Liver (tissue), 8 donors: ENCODE measurements at regions not wholly inside any gene's neighbourhood (a gene's known extent, or its start where the extent isn't known, plus 50 kb on each side); places are given as distances from the start of the nearest gene placed in this dataset.

ENCODE experiments used
- DNase-seq: peaks from one replicate; pipeline ENCODE4 v3.0.0-alpha.2; 2017; ENCODE audit warnings: low spot score
- H3K27ac ChIP-seq, 2 donors: one replicate each; pipeline ENCODE4 v1.7.0; 2013; ENCODE audit warnings: inconsistent platforms in 2 of 2, low read length in 2 of 2, control low read depth in 1 of 2, low read depth in 1 of 2, mild to moderate bottlenecking in 1 of 2
- H3K27me3 ChIP-seq, 4 donors: one replicate each; pipeline versions ENCODE4 v1.6.1 to v1.7.0; 2013; ENCODE audit warnings: low read length in 3 of 4, inconsistent platforms in 1 of 4, mild to moderate bottlenecking in 1 of 4, moderate library complexity in 1 of 4; ENCODE audit not compliant: control insufficient read depth in 4 of 4, insufficient read depth in 4 of 4
- H3K36me3 ChIP-seq, 4 donors: one replicate each; pipeline versions ENCODE4 v1.6.1 to v1.7.0; 2013; ENCODE audit warnings: low read length in 3 of 4, mild to moderate bottlenecking in 3 of 4, low read depth in 1 of 4, moderate library complexity in 1 of 4; ENCODE audit not compliant: control insufficient read depth in 4 of 4, insufficient read depth in 3 of 4
- H3K4me1 ChIP-seq, 4 donors: one replicate each; pipeline versions ENCODE4 v1.6.1 to v1.7.0; 2013; ENCODE audit warnings: low read length in 3 of 4, mild to moderate bottlenecking in 3 of 4, moderate library complexity in 1 of 4; ENCODE audit not compliant: control insufficient read depth in 4 of 4, insufficient read depth in 4 of 4
- H3K4me3 ChIP-seq, 3 donors: one replicate each; pipeline versions ENCODE4 v1.6.1 to v1.7.0; 2013; ENCODE audit warnings: low read length in 3 of 3, control low read depth in 1 of 3, low read depth in 1 of 3, mild to moderate bottlenecking in 1 of 3
- H3K9ac ChIP-seq, 2 donors: one replicate each; pipeline ENCODE4 v1.7.0; 2013; ENCODE audit warnings: low read length in 2 of 2, mild to moderate bottlenecking in 2 of 2, moderate library complexity in 2 of 2, control low read depth in 1 of 2, low read depth in 1 of 2
- H3K9me3 ChIP-seq, 4 donors: one replicate each; pipeline versions ENCODE4 v1.6.1 to v1.7.0; 2013; ENCODE audit warnings: low read length in 3 of 4; ENCODE audit not compliant: control insufficient read depth in 4 of 4
- ATF3 ChIP-seq: IDR thresholded peaks from 2 replicates; pipeline ENCODE4 v1.6.1; 2016; ENCODE audit warnings: antibody characterized with exemption
- CTCF ChIP-seq: fragments of 150-350 bp; IDR thresholded peaks from 2 replicates; pipeline ENCODE4 v1.5.1; 2017; ENCODE audit warnings: improper control_type of control experiment, low read depth, low read length; ENCODE audit not compliant: missing input control
- EGR1 ChIP-seq, 2 donors: IDR thresholded peaks; 2 replicates each; pipeline ENCODE4 v1.6.1; 2016 to 2018; ENCODE audit warnings: antibody characterized with exemption in 2 of 2, low read depth in 2 of 2
- FOXA1 ChIP-seq: IDR thresholded peaks from 2 replicates; pipeline ENCODE4 v1.6.1; 2016; ENCODE audit warnings: antibody characterized with exemption
- FOXA2 ChIP-seq: IDR thresholded peaks from 2 replicates; pipeline ENCODE4 v1.6.1; 2016; ENCODE audit warnings: antibody characterized with exemption
- GABPA ChIP-seq, 2 donors: IDR thresholded peaks in 1 of 2; conservative IDR thresholded peaks in 1 of 2; 2 replicates each; pipeline ENCODE4 v1.6.1; 2016; ENCODE audit warnings: antibody characterized with exemption in 2 of 2, mild to moderate bottlenecking in 1 of 2, moderate library complexity in 1 of 2
- HNF4A ChIP-seq, 2 donors: conservative IDR thresholded peaks; 2 replicates each; pipeline ENCODE4 v1.6.1; 2016; ENCODE audit warnings: antibody characterized with exemption in 2 of 2, mild to moderate bottlenecking in 2 of 2
- HNF4G ChIP-seq: IDR thresholded peaks from 2 replicates; pipeline ENCODE4 v1.6.1; 2016; ENCODE audit warnings: antibody characterized with exemption
- JUND ChIP-seq, 2 donors: IDR thresholded peaks; 2 replicates each; pipeline ENCODE4 v1.6.1; 2016; ENCODE audit warnings: antibody characterized with exemption in 2 of 2
- MAX ChIP-seq: IDR thresholded peaks from 2 replicates; pipeline ENCODE4 v1.6.1; 2016; ENCODE audit warnings: antibody characterized with exemption
- NR2F2 ChIP-seq: IDR thresholded peaks from 2 replicates; pipeline ENCODE4 v1.6.1; 2016; ENCODE audit warnings: antibody characterized with exemption
- RAD21 ChIP-seq, 2 donors: IDR thresholded peaks; 2 replicates each; pipeline ENCODE4 v1.6.1; 2016; ENCODE audit warnings: antibody characterized with exemption in 2 of 2, mild to moderate bottlenecking in 2 of 2
- REST ChIP-seq: IDR thresholded peaks from 2 replicates; pipeline ENCODE4 v1.6.1; 2016; ENCODE audit warnings: antibody characterized with exemption, mild to moderate bottlenecking
- RXRA ChIP-seq, 2 donors: IDR thresholded peaks; 2 replicates each; pipeline ENCODE4 v1.6.1; 2017 to 2018; ENCODE audit warnings: antibody characterized with exemption in 2 of 2, mild to moderate bottlenecking in 1 of 2
- SP1 ChIP-seq: IDR thresholded peaks from 2 replicates; pipeline ENCODE4 v1.6.1; 2018; ENCODE audit warnings: antibody characterized with exemption, mild to moderate bottlenecking
- YY1 ChIP-seq: IDR thresholded peaks from 2 replicates; pipeline ENCODE4 v1.6.1; 2016; ENCODE audit warnings: antibody characterized with exemption, mild to moderate bottlenecking
- ZBTB33 ChIP-seq: IDR thresholded peaks from 2 replicates; pipeline ENCODE4 v1.6.1; 2016; ENCODE audit warnings: antibody characterized with exemption
- WGBS: extraction: QIAGEN DNeasy Blood & Tissue Kit; methylation state at CpG from one replicate; pipeline ENCODE4 v1.1.7; 2013; 5-methylcytosine and 5-hydroxymethylcytosine counted together
- donor health status: healthy.
- donor health status: healthy.
- donor health status: healthy.
- donor health status: healthy.
- donor health status: healthy.

GRCh38 chr4:176588436-176588835 is 204.3 kb downstream of the VEGFC start (continued):
- TF ChIP-seq FOXA1 (no peak), HNF4G (no peak)

GRCh38 chr4:176592976-176593670 is 199.6 kb downstream of the VEGFC start:
- TF ChIP-seq RAD21 (IDR thresholded peaks at IDR 0.05) (no peak), NR2F2 (no peak), SP1 (no peak), RXRA (IDR thresholded peaks at IDR 0.05) (no peak), FOXA2 (no peak), JUND (IDR thresholded peaks at IDR 0.05) (no peak), HNF4A (conservative IDR thresholded peaks at IDR 0.05) (no peak), MAX (no peak), HNF4G (no peak), GABPA (IDR thresholded peaks at IDR 0.05 in 1 of 2, conservative IDR thresholded peaks at IDR 0.05 in 1 of 2) (no peak)
- Histone ChIP-seq H3K9ac (no peak overlapping the region), H3K9me3 (peaks cover 0 to 3% (median 2%) of the 10 kb centered on the region in 4 donors), H3K27me3 (peaks cover 0 to 3% (median 0%) of the 10 kb centered on the region in 4 donors), H3K4me3 (no peak overlapping the region), H3K27ac (no peak overlapping the region), H3K4me1 (no peaks in the 10 kb centered on the region), H3K36me3 (no peaks in the 10 kb centered on the region)
- WGBS: 26% methylated on average over 2 of the region's 2 CpGs
- no peak for DNase-seq

- no peak overlapping the region for H3K27ac ChIP-seq
- peaks cover 0 to 8% (median 3%) of the 10 kb centered on the region in 4 donors for H3K9me3 ChIP-seq
- no peaks in the 10 kb centered on the region for H3K4me1 ChIP-seq
- 57% methylated on average over 4 of the region's 4 CpGs for WGBS
- TF ChIP-seq SP1: no peak
- peaks cover 0 to 3% (median 0%) of the 10 kb centered on the region in 4 donors for H3K27me3 ChIP-seq
- no peak overlapping the region for H3K4me3 ChIP-seq
- no peak for DNase-seq
- no peak overlapping the region for H3K9ac ChIP-seq
- H3K36me3 ChIP-seq: no peaks in the 10 kb centered on the region
These were observed 198.8 kb downstream of the VEGFC start for GRCh38 chr4:176593943-176594342.

GRCh38 chr4:176595257-176595656 is 197.5 kb downstream of the VEGFC start:
- no peaks in the 10 kb centered on the region for H3K4me1 ChIP-seq
- no peak overlapping the region for H3K9ac ChIP-seq
- no peak overlapping the region for H3K4me3 ChIP-seq
- DNase-seq: no peak
- no peak for TF ChIP-seq JUND (IDR thresholded peaks at IDR 0.05)
- TF ChIP-seq YY1: no peak
- TF ChIP-seq CTCF: no peak
- no peak for TF ChIP-seq NR2F2
- no peak for TF ChIP-seq HNF4G
- TF ChIP-seq FOXA1: no peak
- TF ChIP-seq REST: no peak
- TF ChIP-seq SP1: no peak
- no peak for TF ChIP-seq ZBTB33
- TF ChIP-seq ATF3: no peak
- TF ChIP-seq EGR1 (IDR thresholded peaks at IDR 0.05; ENCODE audit: low read depth in 2 of 2): no peak
- no peak for TF ChIP-seq FOXA2
- no peak for TF ChIP-seq RXRA (IDR thresholded peaks at IDR 0.05)
- no peak for TF ChIP-seq MAX
- no peak for TF ChIP-seq HNF4A (conservative IDR thresholded peaks at IDR 0.05)
- no peak for TF ChIP-seq RAD21 (IDR thresholded peaks at IDR 0.05)
- no peak for TF ChIP-seq GABPA (IDR thresholded peaks at IDR 0.05 in 1 of 2, conservative IDR thresholded peaks at IDR 0.05 in 1 of 2)
- 19% methylated on average over 1 of the region's 1 CpG for WGBS
- H3K27me3 ChIP-seq: peaks cover 0 to 3% (median 0%) of the 10 kb centered on the region in 4 donors
- no peaks in the 10 kb centered on the region for H3K36me3 ChIP-seq
- H3K9me3 ChIP-seq: peaks cover 0 to 8% (median 3%) of the 10 kb centered on the region in 4 donors
- no peak overlapping the region for H3K27ac ChIP-seq
